SK-N-MC (cell line): ENCODE measurements at regions not wholly inside any gene's neighbourhood (a gene's known extent, or its start where the extent isn't known, plus 50 kb on each side); places are given as distances from the start of the nearest gene placed in this dataset.

Experiments
- EZH2 ChIP-seq: fragments of 200-600 bp; sonication (generic); IDR thresholded peaks from one replicate; pipeline ENCODE4 v1.6.1; 2017; ENCODE audit warnings: antibody characterized with exemption
- POLR2AphosphoS5 ChIP-seq: IDR thresholded peaks from 2 replicates; pipeline ENCODE4 v1.6.1; 2012; ENCODE audit warnings: mild to moderate bottlenecking, low read depth, low read length, borderline replicate concordance

GRCh38 chr18:72993250-72993649 is 125.5 kb upstream of the NETO1 start:
- no peak for TF ChIP-seq POLR2AphosphoS5
- TF ChIP-seq EZH2 = no peak
